Smooth muscle cell (in vitro differentiated cells): ENCODE measurements at regions not wholly inside any gene's neighbourhood (a gene's known extent, or its start where the extent isn't known, plus 50 kb on each side); places are given as distances from the start of the nearest gene placed in this dataset.

Source experiments
- DNase-seq: peaks from one replicate; lab custom pipeline; 2025; ENCODE audit not compliant: unreplicated experiment; lab: John Stamatoyannopoulos, UW
- H2AFZ ChIP-seq: fragments of 200-600 bp; sonication (generic); 2 replicates; pipeline ENCODE4 v1.6.0; 2016; ENCODE audit warnings: antibody characterized with exemption, low read depth, mild to moderate bottlenecking
- H3F3A ChIP-seq: fragments of 200-600 bp; sonication (generic); 2 replicates; pipeline ENCODE4 v1.6.0; 2017; ENCODE audit warnings: antibody characterized with exemption, low read depth
- H3K27ac ChIP-seq: fragments of 200-600 bp; sonication (generic); 2 replicates; pipeline ENCODE4 v1.5.1; 2016; ENCODE audit warnings: low read depth, mild to moderate bottlenecking
- H3K27me3 ChIP-seq: fragments of 200-600 bp; sonication (generic); 2 replicates; pipeline ENCODE4 v1.6.1; 2016; ENCODE audit warnings: low read depth, mild to moderate bottlenecking
- H3K36me3 ChIP-seq: fragments of 200-600 bp; sonication (generic); 2 replicates; pipeline ENCODE4 v1.5.1; 2016; ENCODE audit warnings: low read depth
- H3K4me1 ChIP-seq: fragments of 200-600 bp; sonication (generic); 2 replicates; pipeline ENCODE4 v1.5.1; 2016; ENCODE audit warnings: low read depth
- H3K4me2 ChIP-seq: fragments of 200-600 bp; sonication (generic); 2 replicates; pipeline ENCODE4 v1.6.0; 2016; ENCODE audit warnings: mild to moderate bottlenecking
- H3K4me3 ChIP-seq: fragments of 200-600 bp; sonication (generic); 2 replicates; pipeline ENCODE4 v1.5.1; 2016; ENCODE audit warnings: mild to moderate bottlenecking
- H3K79me2 ChIP-seq: fragments of 200-600 bp; sonication (generic); 2 replicates; pipeline ENCODE4 v1.6.0; 2016; ENCODE audit warnings: low read depth, mild to moderate bottlenecking
- H3K9ac ChIP-seq: fragments of 200-600 bp; sonication (generic); 2 replicates; pipeline ENCODE4 v1.6.0; 2016; ENCODE audit warnings: low read depth
- H3K9me3 ChIP-seq: fragments of 200-600 bp; sonication (generic); replicated peaks from 2 replicates; pipeline ENCODE4 v1.5.1; 2016; ENCODE audit warnings: low read depth
- H4K20me1 ChIP-seq: fragments of 200-600 bp; sonication (generic); 2 replicates; pipeline ENCODE4 v1.6.0; 2016; ENCODE audit warnings: low read depth
- WGBS: methylation state at CpG from one replicate; pipeline ENCODE4 v1.1.7; 2016; ENCODE audit warnings: low lambda C conversion rate; 5-methylcytosine and 5-hydroxymethylcytosine counted together
- TF ChIP-seq, protein P1 (sequence below): fragments of 200-600 bp; sonication (generic); IDR thresholded peaks from 2 replicates; pipeline ENCODE4 v1.5.1; 2017; ENCODE audit warnings: borderline replicate concordance, mild to moderate bottlenecking, antibody characterized with exemption; ENCODE audit not compliant: insufficient read depth, poor library complexity, severe bottlenecking

DNA sequence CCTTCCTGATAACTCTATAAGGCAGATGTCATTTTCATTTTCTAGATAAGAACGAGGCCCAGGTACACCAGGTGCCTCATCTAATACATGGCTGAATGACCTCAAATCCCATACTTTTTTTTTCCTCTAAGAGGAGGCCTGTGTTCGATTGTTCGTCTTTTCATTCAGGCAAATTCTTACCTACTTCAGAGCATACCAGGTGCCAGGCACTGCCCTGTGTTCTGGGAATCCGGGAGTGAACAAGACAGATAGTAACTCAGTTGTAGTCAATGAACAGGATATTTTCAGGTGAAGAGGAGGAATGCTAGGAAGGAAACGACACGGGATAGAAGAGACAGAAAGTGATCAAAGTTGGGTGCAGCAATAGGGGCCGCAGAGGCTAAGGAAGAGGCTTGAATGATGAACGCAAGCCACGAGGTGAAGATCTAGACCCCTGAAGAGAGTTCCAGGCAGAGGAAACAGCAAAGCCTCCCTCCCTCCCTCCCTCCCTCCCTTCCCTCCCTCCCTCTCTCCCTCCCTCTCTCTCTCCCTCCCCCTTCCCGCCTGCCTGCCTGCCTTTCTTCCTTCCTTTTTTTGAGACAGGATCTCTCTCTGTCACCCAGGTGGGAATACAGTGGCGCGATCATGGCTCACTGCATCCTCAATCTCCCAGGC lies 150.1 kb upstream of the ZNF217 start:
- TF ChIP-seq, protein P1, sequence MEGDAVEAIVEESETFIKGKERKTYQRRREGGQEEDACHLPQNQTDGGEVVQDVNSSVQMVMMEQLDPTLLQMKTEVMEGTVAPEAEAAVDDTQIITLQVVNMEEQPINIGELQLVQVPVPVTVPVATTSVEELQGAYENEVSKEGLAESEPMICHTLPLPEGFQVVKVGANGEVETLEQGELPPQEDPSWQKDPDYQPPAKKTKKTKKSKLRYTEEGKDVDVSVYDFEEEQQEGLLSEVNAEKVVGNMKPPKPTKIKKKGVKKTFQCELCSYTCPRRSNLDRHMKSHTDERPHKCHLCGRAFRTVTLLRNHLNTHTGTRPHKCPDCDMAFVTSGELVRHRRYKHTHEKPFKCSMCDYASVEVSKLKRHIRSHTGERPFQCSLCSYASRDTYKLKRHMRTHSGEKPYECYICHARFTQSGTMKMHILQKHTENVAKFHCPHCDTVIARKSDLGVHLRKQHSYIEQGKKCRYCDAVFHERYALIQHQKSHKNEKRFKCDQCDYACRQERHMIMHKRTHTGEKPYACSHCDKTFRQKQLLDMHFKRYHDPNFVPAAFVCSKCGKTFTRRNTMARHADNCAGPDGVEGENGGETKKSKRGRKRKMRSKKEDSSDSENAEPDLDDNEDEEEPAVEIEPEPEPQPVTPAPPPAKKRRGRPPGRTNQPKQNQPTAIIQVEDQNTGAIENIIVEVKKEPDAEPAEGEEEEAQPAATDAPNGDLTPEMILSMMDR = no peak
- Histone ChIP-seq H3K27ac (no peak overlapping the region), H3K36me3 (no peaks in the 10 kb centered on the region), H3K4me2 (no peak overlapping the region), H2AFZ (no peak overlapping the region), H3K4me3 (no peak overlapping the region), H3K9me3 (no peaks in the 10 kb centered on the region), H4K20me1 (no peaks in the 10 kb centered on the region), H3F3A (peaks cover 18% of the 10 kb centered on the region), H3K27me3 (no peaks in the 10 kb centered on the region), H3K4me1 (peaks cover 30% of the 10 kb centered on the region), H3K79me2 (no peaks in the 10 kb centered on the region), H3K9ac (no peak overlapping the region)
- DNase-seq = no peak
- 84% methylated on average over 9 of the region's 12 CpGs for WGBS

DNA sequence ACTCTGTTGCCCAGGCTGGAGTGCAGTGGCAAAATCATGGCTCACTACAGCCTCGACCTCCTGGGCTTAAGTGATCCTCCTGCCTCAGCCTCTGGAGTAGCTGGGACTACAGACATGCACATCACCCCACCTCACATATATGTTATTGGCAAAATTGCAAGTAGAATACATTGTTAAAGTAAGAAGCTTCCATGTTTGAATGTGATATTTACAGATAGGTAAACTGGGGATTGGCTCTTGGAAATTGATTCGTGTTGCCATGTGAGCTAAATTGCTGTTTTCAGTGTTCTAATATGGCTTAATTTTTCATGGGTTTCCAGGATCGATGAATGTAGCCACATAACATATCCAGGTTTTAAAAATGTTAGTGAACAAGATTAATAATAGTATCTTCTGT lies 149.0 kb upstream of the ZNF217 start:
- no peaks in the 10 kb centered on the region for H4K20me1 ChIP-seq
- no peaks in the 10 kb centered on the region for H3K9me3 ChIP-seq
- H3K36me3 ChIP-seq = no peaks in the 10 kb centered on the region
- H3K4me1 ChIP-seq = peaks cover 40% of the 10 kb centered on the region
- no peak overlapping the region for H3K4me3 ChIP-seq
- H3F3A ChIP-seq = peaks cover 22% of the 10 kb centered on the region
- H3K4me2 ChIP-seq = no peak overlapping the region
- TF ChIP-seq, protein P1 = no peak
- H3K9ac ChIP-seq = no peak overlapping the region
- 95% methylated on average over 3 of the region's 3 CpGs for WGBS
- no peak for DNase-seq
- H3K79me2 ChIP-seq = no peaks in the 10 kb centered on the region
- no peak overlapping the region for H2AFZ ChIP-seq
- H3K27me3 ChIP-seq = no peaks in the 10 kb centered on the region
- no peak overlapping the region for H3K27ac ChIP-seq

DNA sequence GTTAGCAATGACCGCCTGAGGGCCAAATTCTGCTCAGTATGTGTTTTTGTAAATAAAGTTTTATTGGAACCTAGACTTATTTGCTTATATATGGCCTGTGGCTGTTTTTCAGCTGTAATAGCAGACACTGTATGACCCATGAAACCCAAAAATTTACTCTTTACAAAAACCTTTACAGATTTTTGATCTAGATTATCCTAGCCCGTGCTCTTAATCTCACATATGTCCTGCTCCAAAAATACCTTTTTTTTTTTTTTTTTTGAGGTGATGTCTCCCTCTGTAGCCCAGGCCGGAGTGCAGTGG lies 148.0 kb upstream of the ZNF217 start:
- Histone ChIP-seq H3K9ac (no peak overlapping the region), H3K36me3 (no peaks in the 10 kb centered on the region), H3K27me3 (no peaks in the 10 kb centered on the region), H3K27ac (peak overlapping the region; percentile 99), H3K79me2 (no peaks in the 10 kb centered on the region), H3K4me2 (no peak overlapping the region), H3K9me3 (no peaks in the 10 kb centered on the region), H3F3A (peaks cover 32% of the 10 kb centered on the region), H2AFZ (peak overlapping the region; percentile 89), H3K4me3 (no peak overlapping the region), H3K4me1 (peaks cover 50% of the 10 kb centered on the region), H4K20me1 (no peaks in the 10 kb centered on the region)
- TF ChIP-seq, protein P1 = no peak
- DNase-seq = no peak
- WGBS = 98% methylated on average over 3 of the region's 3 CpGs
